ENCODE measurements at regions not wholly inside any gene's neighbourhood (a gene's known extent, or its start where the extent isn't known, plus 50 kb on each side); places are given as distances from the start of the nearest gene placed in this dataset.

GRCh38 chr5:118257066-118257465 is 731.3 kb downstream of the DTWD2 start:
- DNase-seq: no peak

DNA sequence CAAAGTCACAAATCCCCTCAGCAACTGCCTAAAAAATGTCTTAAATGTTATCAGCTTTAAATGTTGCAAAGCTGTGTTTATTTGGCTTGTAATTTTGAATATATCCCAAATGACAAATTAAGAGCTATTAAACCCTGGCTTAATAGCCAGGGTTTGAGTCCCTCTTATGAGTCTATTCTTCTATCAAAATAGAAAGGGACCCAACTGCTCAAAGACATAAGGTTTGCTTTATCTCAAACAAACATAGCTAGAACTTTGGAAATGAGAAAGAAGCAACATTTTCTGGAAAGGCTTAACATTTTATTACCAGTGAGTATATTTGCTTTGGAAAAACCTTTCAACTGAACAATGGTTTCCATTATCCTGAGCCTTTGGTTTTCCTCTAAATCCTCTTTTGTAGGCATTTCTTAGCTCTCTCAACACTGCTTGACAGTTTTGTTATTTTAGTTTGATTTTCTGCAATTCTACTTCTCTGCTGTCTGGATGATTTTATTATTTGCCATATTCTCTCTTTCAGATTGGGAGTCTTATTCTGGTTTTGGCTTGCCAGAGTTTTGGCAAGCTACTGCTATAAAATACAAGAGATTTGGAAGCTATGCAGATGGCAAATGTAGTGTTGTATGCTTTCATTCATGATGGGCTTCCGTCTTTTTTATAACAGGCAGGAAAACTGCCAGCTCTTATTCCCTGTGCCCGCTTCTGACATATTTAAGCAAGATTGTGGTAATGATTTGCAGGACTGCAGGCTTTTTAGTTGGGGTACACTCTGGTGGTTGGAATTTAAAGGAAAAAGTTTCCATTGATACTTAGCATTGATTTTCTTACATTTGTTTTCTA is 734.9 kb downstream of the DTWD2 start:
- DNase-seq: no peak

GRCh38 chr5:118249386-118249785 is 739.0 kb downstream of the DTWD2 start:
- DNase-seq: no peak

DNA sequence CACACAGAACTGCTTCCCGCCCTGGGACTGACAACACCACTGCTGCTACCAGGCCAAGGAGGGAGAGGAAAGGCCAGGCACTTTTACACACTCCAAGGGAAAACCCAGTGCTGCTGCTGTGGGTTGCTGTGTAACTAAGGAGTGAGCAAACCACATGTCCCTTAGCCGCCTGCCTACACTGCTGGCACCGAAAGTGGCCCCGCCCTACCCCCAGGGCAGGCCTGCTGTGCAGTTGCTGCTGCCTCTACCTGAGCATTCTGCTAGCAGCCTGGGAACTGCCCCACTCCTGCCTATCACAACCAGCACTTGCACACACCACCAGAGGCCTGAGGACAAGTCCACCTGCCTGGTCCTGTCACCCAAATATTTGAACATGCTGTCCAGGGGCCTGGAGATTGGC is 740.9 kb downstream of the DTWD2 start:
- DNase-seq: no peak

GRCh38 chr5:118243613-118244012 is 744.7 kb downstream of the DTWD2 start:
- no peak for DNase-seq

DNA sequence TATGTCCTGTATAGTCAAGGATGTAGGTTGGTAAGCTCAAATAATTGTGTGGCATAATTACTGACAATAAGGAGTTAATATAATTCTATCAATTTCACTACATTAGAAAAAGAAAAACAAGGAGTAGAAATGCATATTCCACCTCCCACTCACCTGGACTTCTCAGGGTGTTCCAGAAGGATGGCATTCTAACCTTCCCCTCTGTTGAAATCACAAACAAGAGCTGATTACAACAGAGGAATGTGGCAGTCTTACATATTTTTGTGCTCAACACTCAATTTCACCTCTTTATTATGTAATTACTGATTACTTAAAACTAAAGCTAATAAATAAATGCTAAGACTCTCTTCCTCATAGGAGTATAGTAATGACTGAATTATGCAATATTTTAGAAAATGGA is 745.3 kb downstream of the DTWD2 start:
- no peak for DNase-seq

DNA sequence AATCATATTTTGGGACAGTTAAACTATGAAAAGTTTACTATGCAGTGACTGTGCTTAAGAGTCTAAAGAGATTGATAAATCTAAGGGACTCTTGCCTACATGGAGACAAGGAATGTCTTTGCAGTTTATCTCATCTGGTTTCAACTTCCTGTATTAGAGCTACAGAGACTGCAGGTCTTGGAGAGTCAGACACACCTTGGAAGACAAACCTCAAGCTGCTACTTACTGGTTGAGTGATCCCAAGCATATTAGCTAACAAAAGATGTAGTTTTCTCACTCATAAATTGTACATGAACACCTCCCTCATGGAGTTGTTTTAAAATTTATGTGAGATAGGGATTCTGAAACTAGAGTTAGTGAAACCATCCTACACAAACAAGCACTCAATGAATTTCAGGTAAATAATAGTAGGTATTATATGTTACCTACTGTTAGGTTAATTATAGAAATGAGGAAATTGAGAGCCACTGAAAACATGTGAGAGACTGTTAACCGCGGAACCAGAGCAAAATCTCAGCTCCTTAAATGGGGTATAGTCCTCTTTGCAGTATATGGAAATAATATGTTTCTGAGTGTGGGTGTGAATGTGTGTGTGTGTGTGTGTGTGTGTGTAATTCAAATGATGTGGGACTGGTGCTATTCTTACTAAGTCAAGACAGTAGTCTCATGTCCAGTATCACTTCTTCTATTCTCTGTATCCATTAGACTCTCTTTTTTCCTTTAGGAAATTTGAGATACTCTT is 752.1 kb downstream of the DTWD2 start:
- DNase-seq: no peak

- DNase-seq: no peak
These were observed 754.7 kb downstream of the DTWD2 start for GRCh38 chr5:118233606-118234005.

GRCh38 chr5:118228489-118228888 is 759.9 kb downstream of the DTWD2 start:
- no peak for DNase-seq

DNA sequence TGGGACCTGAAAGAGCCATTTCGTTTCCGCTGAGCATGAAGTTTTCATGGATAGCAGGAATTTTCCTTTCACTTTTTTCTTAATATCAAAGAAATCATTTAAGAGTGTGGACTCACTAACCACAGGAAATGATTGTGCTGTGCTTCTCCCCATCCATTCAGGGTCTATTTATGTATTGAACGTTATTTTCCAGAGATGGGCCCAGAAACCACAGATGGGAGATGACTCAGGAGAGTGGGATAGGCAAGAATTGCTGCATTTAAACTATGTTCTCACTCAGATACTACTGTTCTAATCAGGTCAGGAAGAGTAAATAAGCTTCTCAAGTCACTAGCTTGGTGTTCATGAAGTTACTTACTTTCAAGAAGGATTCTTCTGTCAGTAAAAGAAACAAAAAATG is 763.8 kb downstream of the DTWD2 start:
- no peak for DNase-seq

GRCh38 chr5:118220556-118221195 is 767.7 kb downstream of the DTWD2 start:
- DNase-seq: no peak

DNA sequence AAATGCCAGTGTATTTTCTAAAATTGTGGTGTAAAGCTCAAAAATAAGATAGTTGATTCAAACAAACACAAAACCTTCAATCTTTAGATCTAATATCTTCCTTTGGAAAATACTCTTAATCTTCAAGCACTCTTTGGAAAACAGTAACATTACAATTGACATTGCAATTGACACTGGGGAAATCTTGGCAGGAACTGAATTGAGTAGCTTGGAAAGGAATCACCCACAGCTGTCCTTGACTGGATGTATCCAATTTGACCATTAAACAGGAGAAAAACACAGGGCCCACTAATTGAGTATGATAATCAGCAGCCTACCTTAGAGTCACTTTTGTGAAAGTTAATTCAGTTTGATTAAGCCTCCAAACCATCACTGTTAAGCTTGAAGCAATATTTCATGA is 776.7 kb downstream of the DTWD2 start:
- DNase-seq: no peak

- DNase-seq: no peak
These were observed 780.3 kb downstream of the DTWD2 start for GRCh38 chr5:118208031-118208453.

- no peak for DNase-seq
These were observed 788.5 kb downstream of the DTWD2 start for GRCh38 chr5:118199801-118200200.

DNA sequence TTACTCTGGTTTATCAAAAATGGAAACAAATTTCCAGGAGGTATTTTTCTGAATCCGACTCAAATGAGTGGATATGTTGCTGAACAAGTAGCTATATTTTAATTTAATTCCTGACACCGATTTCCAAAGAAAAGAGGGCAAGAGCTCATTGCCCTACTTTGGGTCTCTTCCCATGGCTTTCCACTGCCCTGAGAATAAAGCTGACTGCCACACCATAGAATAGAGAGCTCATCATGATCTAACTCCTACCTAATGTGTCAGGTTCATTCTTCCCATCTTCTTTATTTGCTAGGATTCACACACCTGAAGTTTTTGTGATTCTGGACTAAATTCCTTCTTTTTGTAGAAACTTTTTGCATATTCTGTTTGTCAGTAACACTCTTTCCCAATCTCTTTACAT is 792.1 kb downstream of the DTWD2 start:
- no peak for DNase-seq

GRCh38 chr5:118195211-118195610 is 793.1 kb downstream of the DTWD2 start:
- no peak for DNase-seq

GRCh38 chr5:118193194-118193905 is 795.0 kb downstream of the DTWD2 start:
- no peak for DNase-seq

DNA sequence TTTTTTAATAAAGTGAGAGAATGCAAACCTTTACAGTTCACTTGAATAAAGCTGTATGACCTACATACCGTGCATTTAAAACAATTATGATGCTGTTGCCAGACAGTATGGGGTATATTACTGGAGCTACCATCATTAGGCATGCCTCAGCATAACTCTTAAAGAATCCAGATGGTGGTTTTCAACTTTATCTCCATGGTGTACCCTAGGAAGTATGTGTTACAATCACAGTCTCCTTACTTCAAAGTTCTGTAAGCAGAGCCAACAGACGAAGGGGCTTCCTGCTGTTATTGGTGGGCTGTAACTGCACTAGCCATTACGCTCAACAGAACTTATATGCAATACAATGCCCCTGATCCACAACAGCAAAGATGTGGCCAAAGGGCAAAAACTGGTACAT is 803.3 kb downstream of the DTWD2 start:
- DNase-seq: no peak

DNA sequence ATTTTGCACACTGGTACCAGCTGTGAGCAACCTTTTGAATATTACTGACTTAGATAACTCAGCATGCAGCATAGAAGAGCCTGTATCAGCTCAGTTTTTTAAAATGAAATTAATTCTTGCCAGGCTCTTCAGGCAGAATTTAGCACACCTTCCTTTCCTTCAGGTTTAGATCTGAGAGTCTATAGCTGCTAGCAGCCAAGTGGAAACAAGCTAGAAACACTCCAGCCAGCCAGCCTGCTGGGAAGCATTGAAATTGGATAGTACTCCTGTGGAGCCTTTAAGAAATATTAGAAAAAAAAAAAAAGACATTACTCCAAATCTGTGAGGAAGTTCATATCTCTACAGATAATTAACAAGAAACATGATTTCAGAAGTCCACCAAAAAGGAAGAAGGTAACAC is 812.2 kb downstream of the DTWD2 start:
- DNase-seq: no peak

DNA sequence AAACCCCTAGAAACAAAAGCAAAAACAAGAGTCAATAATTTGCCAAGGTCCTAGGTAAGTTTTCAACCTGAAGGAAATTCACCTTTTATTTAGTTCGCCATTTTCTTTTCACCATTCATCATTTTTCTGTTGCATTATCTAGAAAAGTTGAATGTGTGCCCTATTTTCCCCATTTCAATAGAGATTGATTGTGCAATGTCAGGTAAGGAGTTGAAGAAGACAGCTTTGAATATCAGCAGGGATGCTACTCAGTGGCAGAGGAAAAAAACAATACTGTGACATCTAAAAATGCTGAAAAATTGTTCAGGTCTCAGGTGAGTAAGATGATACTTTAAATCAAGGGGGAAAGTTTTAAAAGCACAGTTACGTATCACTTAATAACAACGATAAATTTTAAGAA is 813.7 kb downstream of the DTWD2 start:
- DNase-seq: no peak

- no peak for DNase-seq
These were observed 815.0 kb downstream of the DTWD2 start for GRCh38 chr5:118173340-118173739.

DNA sequence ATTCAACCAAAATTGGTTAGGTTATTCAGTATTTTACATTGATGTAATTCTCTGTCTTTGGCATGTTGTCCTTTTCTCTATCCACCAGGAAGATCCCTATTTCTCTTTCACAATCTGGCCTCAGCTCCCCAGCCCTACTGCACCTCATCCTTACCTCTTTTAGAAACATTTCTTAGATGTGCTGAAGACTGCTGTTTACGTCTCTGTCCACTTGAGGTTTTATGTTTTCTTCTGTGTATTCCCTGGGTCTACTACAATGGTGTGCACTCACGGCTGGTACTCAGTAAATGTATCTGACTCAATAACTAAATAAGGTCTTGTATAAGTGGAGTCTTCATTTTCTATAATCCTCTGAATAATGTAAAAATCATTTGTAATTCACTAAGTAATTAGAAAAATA is 822.7 kb downstream of the DTWD2 start:
- DNase-seq: no peak

DNA sequence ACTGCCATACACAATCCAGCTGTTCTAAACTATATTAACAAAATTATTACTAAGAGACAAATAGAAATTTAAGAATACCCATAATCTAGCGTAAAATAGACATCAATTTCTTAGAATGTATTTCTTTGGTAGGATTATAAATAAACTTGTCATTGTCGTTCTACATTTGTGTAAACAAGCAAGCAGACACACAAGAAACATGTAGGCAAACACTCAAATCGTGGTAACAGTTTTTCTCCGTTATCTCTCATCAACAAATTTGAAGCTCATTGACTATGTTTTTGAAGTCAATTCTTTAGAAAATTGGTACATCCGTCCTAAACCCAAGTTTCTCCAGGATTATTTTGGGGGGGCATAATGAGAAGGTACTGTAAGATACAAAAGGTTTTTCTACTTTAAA is 832.2 kb downstream of the DTWD2 start:
- no peak for DNase-seq

Data from NCI-H82 (cell line).